ENCODE measurements at regions not wholly inside any gene's neighbourhood (a gene's known extent, or its start where the extent isn't known, plus 50 kb on each side); places are given as distances from the start of the nearest gene placed in this dataset.

DNA sequence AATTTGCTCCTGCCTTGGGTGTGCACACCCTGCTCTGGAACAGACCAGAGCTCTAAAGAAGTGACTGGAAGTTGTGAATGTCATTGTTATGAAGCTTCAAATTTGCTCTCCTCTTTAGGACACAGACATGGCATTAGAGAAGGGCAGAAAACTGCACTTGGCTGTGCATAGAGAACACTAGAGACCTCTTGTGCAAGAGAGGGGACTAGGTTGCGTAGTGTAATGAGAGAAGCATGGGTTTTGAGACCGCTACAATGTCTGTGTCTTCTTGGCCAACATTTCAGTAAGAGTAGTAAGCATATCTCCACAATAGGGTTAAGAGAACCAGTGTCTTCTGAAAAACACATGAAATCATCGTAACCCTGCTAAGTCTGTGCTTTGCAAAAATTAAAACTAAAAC lies 423.3 kb downstream of the SPRY2 start:
- WGBS (ENCODE audit: insufficient coverage, insufficient replicate concordance, low lambda C conversion rate, missing lambda C conversion rate): 49% methylated on average over 3 of the region's 3 CpGs
- H2AFZ ChIP-seq (ENCODE audit: control insufficient read depth, low read depth, low read length): no peak overlapping the region
- TF ChIP-seq NR2C2 (IDR thresholded peaks at IDR 0.05; ENCODE audit: borderline replicate concordance, control insufficient read depth, insufficient read length, low read depth) (no peak), MEF2A (IDR thresholded peaks at IDR 0.05; ENCODE audit: insufficient read depth, low read depth, low read length) (no peak), HDAC6 (IDR thresholded peaks at IDR 0.05; ENCODE audit: unreplicated experiment) (no peak), POLR2A (IDR thresholded peaks at IDR 0.05; ENCODE audit: low read depth, low read length) (no peak), JUNB (IDR thresholded peaks at IDR 0.05) (no peak), CREB1 (IDR thresholded peaks at IDR 0.05; ENCODE audit: low read depth) (no peak), ZNF207 (IDR thresholded peaks at IDR 0.05; ENCODE audit: borderline replicate concordance) (no peak), WRNIP1 (IDR thresholded peaks at IDR 0.05; ENCODE audit: borderline replicate concordance, low read depth, low read length) (no peak), ASH2L (IDR thresholded peaks at IDR 0.05; ENCODE audit: borderline replicate concordance, low read depth) (no peak), NFYB (IDR thresholded peaks at IDR 0.05; ENCODE audit: insufficient read depth, low read depth, low read length) (no peak), CEBPB (IDR thresholded peaks at IDR 0.05; ENCODE audit: borderline replicate concordance in 1 of 2, low read depth in 2 of 2, low read length in 2 of 2) (no peak), ZNF384 (IDR thresholded peaks at IDR 0.05; ENCODE audit: borderline replicate concordance, low read depth, low read length) (no peak), BACH1 (IDR thresholded peaks at IDR 0.05; ENCODE audit: borderline replicate concordance) (no peak), ZNF622 (IDR thresholded peaks at IDR 0.05) (no peak), KAT2A (conservative IDR thresholded peaks at IDR 0.05; ENCODE audit: control insufficient read depth, low read depth, low read length) (no peak)
- TF ChIP-seq, protein P1, sequence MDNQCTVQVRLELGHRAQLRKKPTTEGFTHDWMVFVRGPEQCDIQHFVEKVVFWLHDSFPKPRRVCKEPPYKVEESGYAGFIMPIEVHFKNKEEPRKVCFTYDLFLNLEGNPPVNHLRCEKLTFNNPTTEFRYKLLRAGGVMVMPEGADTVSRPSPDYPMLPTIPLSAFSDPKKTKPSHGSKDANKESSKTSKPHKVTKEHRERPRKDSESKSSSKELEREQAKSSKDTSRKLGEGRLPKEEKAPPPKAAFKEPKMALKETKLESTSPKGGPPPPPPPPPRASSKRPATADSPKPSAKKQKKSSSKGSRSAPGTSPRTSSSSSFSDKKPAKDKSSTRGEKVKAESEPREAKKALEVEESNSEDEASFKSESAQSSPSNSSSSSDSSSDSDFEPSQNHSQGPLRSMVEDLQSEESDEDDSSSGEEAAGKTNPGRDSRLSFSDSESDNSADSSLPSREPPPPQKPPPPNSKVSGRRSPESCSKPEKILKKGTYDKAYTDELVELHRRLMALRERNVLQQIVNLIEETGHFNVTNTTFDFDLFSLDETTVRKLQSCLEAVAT (IDR thresholded peaks at IDR 0.05): no peak
- TF ChIP-seq, protein P2, sequence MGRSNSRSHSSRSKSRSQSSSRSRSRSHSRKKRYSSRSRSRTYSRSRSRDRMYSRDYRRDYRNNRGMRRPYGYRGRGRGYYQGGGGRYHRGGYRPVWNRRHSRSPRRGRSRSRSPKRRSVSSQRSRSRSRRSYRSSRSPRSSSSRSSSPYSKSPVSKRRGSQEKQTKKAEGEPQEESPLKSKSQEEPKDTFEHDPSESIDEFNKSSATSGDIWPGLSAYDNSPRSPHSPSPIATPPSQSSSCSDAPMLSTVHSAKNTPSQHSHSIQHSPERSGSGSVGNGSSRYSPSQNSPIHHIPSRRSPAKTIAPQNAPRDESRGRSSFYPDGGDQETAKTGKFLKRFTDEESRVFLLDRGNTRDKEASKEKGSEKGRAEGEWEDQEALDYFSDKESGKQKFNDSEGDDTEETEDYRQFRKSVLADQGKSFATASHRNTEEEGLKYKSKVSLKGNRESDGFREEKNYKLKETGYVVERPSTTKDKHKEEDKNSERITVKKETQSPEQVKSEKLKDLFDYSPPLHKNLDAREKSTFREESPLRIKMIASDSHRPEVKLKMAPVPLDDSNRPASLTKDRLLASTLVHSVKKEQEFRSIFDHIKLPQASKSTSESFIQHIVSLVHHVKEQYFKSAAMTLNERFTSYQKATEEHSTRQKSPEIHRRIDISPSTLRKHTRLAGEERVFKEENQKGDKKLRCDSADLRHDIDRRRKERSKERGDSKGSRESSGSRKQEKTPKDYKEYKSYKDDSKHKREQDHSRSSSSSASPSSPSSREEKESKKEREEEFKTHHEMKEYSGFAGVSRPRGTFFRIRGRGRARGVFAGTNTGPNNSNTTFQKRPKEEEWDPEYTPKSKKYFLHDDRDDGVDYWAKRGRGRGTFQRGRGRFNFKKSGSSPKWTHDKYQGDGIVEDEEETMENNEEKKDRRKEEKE (IDR thresholded peaks at IDR 0.05): no peak
- TF ChIP-seq, protein P3, sequence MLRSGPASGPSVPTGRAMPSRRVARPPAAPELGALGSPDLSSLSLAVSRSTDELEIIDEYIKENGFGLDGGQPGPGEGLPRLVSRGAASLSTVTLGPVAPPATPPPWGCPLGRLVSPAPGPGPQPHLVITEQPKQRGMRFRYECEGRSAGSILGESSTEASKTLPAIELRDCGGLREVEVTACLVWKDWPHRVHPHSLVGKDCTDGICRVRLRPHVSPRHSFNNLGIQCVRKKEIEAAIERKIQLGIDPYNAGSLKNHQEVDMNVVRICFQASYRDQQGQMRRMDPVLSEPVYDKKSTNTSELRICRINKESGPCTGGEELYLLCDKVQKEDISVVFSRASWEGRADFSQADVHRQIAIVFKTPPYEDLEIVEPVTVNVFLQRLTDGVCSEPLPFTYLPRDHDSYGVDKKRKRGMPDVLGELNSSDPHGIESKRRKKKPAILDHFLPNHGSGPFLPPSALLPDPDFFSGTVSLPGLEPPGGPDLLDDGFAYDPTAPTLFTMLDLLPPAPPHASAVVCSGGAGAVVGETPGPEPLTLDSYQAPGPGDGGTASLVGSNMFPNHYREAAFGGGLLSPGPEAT (IDR thresholded peaks at IDR 0.05; ENCODE audit: low read depth): no peak
- no peak overlapping the region for H3K4me3 ChIP-seq
- H3K9me3 ChIP-seq (replicated peaks; ENCODE audit: control insufficient read depth, insufficient read depth, low read length): no peaks in the 10 kb centered on the region
- H4K20me1 ChIP-seq (ENCODE audit: control insufficient read depth, insufficient read depth): no peaks in the 10 kb centered on the region
- no TSS peak for BruUV-seq (replicated peaks)
- intact Hi-C loops (cut with micrococcal nuclease; ENCODE audit: unreplicated experiment) (no loop called here), in situ Hi-C loops (cut with MboI) (no loop called here)
- no peak overlapping the region for H3K9ac ChIP-seq (ENCODE audit: control insufficient read depth, insufficient read depth, low read length)
- H3K4me2 ChIP-seq (ENCODE audit: control insufficient read depth, insufficient read depth): no peak overlapping the region
- H3K27me3 ChIP-seq (replicated peaks in 1 of 2; ENCODE audit: control insufficient read depth in 2 of 2, insufficient read depth in 2 of 2, low read length in 1 of 2): no peaks in the 10 kb centered on the region
- DNase-seq (ENCODE audit: low read depth, low spot score): no peak
- ChIA-PET SMC1A (ENCODE audit: uncharacterized antibody, unreplicated experiment) (interaction anchor here (0.8 to 1.0 kb wide), 2 partner anchors 10 to 13 kb away, joined by 3 read pairs; no protein-coding TSS in a partner anchor), CTCF (interaction anchor here (0.6 to 1.7 kb wide), 2 partner anchors 10 to 157 kb away, joined by 3 to 4 read pairs; no protein-coding TSS in a partner anchor), RAD21 (ENCODE audit: unreplicated experiment) (no interaction called here), POLR2A (no interaction called here)
- no peaks in the 10 kb centered on the region for H3K4me1 ChIP-seq (ENCODE audit: control insufficient read depth, insufficient read depth, low read length)
- FAIRE-seq: no peak
- peak; percentile 34; the same call in 2 of the 3 replicates for ATAC-seq
- H3K27ac ChIP-seq (ENCODE audit: control insufficient read depth, insufficient read depth): no peak overlapping the region
- no peaks in the 10 kb centered on the region for H3K79me2 ChIP-seq (ENCODE audit: control insufficient read depth, insufficient read depth, low read length)
- H3K36me3 ChIP-seq (ENCODE audit: control insufficient read depth in 2 of 2, insufficient read depth in 2 of 2, low read length in 1 of 2): no peaks in the 10 kb centered on the region

Data from GM12878 (cell line).